Esophagus muscularis mucosa (tissue), 3 donors: ENCODE measurements at regions not wholly inside any gene's neighbourhood (a gene's known extent, or its start where the extent isn't known, plus 50 kb on each side); places are given as distances from the start of the nearest gene placed in this dataset.
"Not testable (repeated sequence)": the region's sequence is repeated elsewhere in the genome, so short reads cannot be mapped to it uniquely, and the experiment has no call there.

Source experiments
- CTCF ChIP-seq, 3 experiments: fragments of 200-600 bp in 2 of 3; fragments of 450-650 bp in 1 of 3; sonication (generic) in 2 of 3; IDR thresholded peaks; one replicate each; pipeline ENCODE4 v1.5.1; 2017 to 2019; ENCODE audit warnings: antibody characterized with exemption in 3 of 3, mild to moderate bottlenecking in 2 of 3, moderate library complexity in 1 of 3
- POLR2A ChIP-seq: fragments of 450-650 bp; IDR thresholded peaks from one replicate; pipeline ENCODE4 v1.6.1; 2017; ENCODE audit warnings: antibody characterized with exemption, moderate library complexity, mild to moderate bottlenecking, low read depth

- TF ChIP-seq CTCF (IDR thresholded peaks at IDR 0.05), result peak in 1 of 3 experiments; percentile 2
- not testable (repeated sequence) for TF ChIP-seq POLR2A
Measured at GRCh38 chr14:106537597-106537996, 1011.2 kb downstream of the TMEM121 start.
